ENCODE measurements at regions not wholly inside any gene's neighbourhood (a gene's known extent, or its start where the extent isn't known, plus 50 kb on each side); places are given as distances from the start of the nearest gene placed in this dataset.

DNA sequence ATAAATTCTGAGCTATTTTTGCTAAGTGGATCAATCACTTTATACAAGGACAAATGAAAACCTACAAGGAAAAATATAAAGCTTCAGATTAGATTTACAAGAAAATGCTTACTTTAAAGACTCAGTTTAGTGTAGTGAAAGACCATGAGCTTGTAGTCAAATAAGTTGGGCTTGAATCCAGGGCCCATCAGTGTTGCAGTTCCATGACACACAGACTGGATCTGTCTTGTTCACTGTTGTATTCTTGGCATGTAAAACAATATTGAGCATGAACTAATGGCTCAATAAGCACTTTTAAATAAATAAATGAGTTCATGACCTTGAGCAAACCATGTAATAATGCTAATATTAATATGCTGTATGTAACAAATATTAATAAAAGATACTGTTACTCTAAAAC is 164.6 kb upstream of the KCND2 start:
- Histone ChIP-seq H3K9me3 (ENCODE audit: control insufficient read depth in 4 of 4, insufficient read depth in 3 of 4, low read length in 3 of 4) (peaks cover 0 to 7% (median 3%) of the 10 kb centered on the region in 4 donors), H3K9ac (ENCODE audit: insufficient read depth in 1 of 2, low read length in 2 of 2) (no peak overlapping the region), H3K4me3 (no peak overlapping the region), H3K36me3 (ENCODE audit: control insufficient read depth in 4 of 4, insufficient read depth in 4 of 4, low read length in 4 of 4) (no peaks in the 10 kb centered on the region), H3K27me3 (ENCODE audit: control insufficient read depth in 3 of 3, insufficient read depth in 3 of 3, low read length in 2 of 3) (no peaks in the 10 kb centered on the region), H3K4me1 (ENCODE audit: control insufficient read depth in 5 of 5, insufficient read depth in 5 of 5, low read length in 5 of 5) (peaks cover 0 to 13% (median 0%) of the 10 kb centered on the region in 5 donors), H3K27ac (ENCODE audit: low read depth in 1 of 2, low read length in 1 of 2) (no peak overlapping the region)
- peak; percentile 57 to 93 (median 86) for DNase-seq
- TF ChIP-seq, protein P1, sequence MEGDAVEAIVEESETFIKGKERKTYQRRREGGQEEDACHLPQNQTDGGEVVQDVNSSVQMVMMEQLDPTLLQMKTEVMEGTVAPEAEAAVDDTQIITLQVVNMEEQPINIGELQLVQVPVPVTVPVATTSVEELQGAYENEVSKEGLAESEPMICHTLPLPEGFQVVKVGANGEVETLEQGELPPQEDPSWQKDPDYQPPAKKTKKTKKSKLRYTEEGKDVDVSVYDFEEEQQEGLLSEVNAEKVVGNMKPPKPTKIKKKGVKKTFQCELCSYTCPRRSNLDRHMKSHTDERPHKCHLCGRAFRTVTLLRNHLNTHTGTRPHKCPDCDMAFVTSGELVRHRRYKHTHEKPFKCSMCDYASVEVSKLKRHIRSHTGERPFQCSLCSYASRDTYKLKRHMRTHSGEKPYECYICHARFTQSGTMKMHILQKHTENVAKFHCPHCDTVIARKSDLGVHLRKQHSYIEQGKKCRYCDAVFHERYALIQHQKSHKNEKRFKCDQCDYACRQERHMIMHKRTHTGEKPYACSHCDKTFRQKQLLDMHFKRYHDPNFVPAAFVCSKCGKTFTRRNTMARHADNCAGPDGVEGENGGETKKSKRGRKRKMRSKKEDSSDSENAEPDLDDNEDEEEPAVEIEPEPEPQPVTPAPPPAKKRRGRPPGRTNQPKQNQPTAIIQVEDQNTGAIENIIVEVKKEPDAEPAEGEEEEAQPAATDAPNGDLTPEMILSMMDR (IDR thresholded peaks at IDR 0.05; ENCODE audit: control extremely low read depth, extremely low read depth) = no peak
- no peak for ATAC-seq (ENCODE audit: insufficient read depth, low FRiP score)

DNA sequence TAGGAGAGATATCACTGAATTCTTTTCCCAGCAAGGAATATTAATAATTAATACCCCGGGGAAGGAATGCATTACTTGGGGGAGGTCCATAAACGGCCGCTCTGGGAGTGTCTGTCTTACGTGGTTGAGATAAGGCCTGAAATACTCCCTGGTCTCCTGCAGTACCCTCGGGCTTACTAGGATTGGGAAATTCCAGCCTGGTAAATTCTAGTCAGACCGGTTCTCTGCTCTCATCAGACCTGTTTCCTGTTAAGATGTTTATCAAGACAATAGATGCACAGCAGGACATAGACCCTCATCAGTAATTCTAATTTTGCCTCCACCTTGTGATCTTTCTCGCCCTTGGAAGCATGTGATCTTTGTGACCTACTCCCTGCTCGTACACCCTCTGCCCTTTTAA is 162.8 kb upstream of the KCND2 start:
- Histone ChIP-seq H3K27me3 (ENCODE audit: control insufficient read depth in 3 of 3, insufficient read depth in 3 of 3, low read length in 2 of 3) (no peaks in the 10 kb centered on the region), H3K4me1 (ENCODE audit: control insufficient read depth in 5 of 5, insufficient read depth in 5 of 5, low read length in 5 of 5) (peaks cover 0 to 13% (median 0%) of the 10 kb centered on the region in 5 donors), H3K9me3 (ENCODE audit: control insufficient read depth in 4 of 4, insufficient read depth in 3 of 4, low read length in 3 of 4) (peaks cover 0 to 7% (median 3%) of the 10 kb centered on the region in 4 donors), H3K27ac (ENCODE audit: low read depth in 1 of 2, low read length in 1 of 2) (no peak overlapping the region), H3K9ac (ENCODE audit: insufficient read depth in 1 of 2, low read length in 2 of 2) (no peak overlapping the region), H3K36me3 (ENCODE audit: control insufficient read depth in 4 of 4, insufficient read depth in 4 of 4, low read length in 4 of 4) (no peaks in the 10 kb centered on the region), H3K4me3 (no peak overlapping the region)
- ATAC-seq (ENCODE audit: insufficient read depth, low FRiP score) (no peak), DNase-seq (no peak)
- TF ChIP-seq, protein P1 (IDR thresholded peaks at IDR 0.05; ENCODE audit: control extremely low read depth, extremely low read depth) = no peak
- 67 to 81% methylated on average over 8 of the region's 8 CpGs for WGBS, 2 donors

DNA sequence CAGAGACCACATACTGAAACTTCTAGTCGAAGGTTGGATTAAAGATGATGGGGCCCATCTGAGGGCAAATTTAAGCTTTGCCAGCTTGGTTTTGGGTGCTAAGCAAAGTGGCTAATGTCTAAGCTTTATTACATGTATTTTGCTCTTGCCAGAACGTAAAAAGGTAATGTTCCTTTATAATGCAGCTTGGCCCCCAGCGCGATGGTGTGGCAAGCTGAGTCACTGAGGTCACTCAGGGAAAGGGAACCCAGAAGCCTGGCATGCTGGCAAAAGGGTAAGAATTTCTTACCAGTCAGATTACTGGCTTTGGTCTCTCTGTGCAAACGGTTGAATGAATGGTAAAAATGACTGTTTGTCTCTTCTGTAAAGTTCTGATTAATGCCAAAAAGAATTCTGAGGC is 158.3 kb upstream of the KCND2 start:
- no peaks in the 10 kb centered on the region for H3K27me3 ChIP-seq (ENCODE audit: control insufficient read depth in 3 of 3, insufficient read depth in 3 of 3, low read length in 2 of 3)
- ATAC-seq (ENCODE audit: insufficient read depth, low FRiP score) = no peak
- no peaks in the 10 kb centered on the region for H3K4me1 ChIP-seq (ENCODE audit: control insufficient read depth in 5 of 5, insufficient read depth in 5 of 5, low read length in 5 of 5)
- no peak overlapping the region for H3K9ac ChIP-seq (ENCODE audit: insufficient read depth in 1 of 2, low read length in 2 of 2)
- 81 to 82% methylated on average over 5 of the region's 5 CpGs for WGBS, 2 donors
- peaks cover 0 to 7% (median 3%) of the 10 kb centered on the region in 4 donors for H3K9me3 ChIP-seq (ENCODE audit: control insufficient read depth in 4 of 4, insufficient read depth in 3 of 4, low read length in 3 of 4)
- DNase-seq = no peak
- H3K36me3 ChIP-seq (ENCODE audit: control insufficient read depth in 4 of 4, insufficient read depth in 4 of 4, low read length in 4 of 4) = no peaks in the 10 kb centered on the region
- H3K27ac ChIP-seq (ENCODE audit: low read depth in 1 of 2, low read length in 1 of 2) = no peak overlapping the region
- no peak overlapping the region for H3K4me3 ChIP-seq
- TF ChIP-seq, protein P1 (IDR thresholded peaks at IDR 0.05; ENCODE audit: control extremely low read depth, extremely low read depth) = no peak

DNA sequence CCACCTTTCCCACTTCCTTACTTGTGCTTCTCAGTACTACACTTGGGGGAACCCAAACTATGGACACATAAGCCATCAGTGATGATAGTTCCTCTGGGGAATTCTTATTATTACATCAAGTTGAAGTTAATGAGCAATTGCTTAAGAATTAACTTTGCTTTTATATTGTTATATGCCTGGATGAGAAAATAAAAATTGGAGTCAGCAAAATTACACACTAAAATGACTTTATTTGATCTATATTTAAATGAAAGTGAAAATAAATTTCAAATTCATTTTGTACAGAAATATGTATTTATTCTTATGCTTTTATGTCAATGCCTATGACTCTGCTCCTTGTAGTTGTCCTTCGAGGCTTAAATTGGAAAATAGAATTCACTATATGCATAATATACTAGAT is 149.4 kb upstream of the KCND2 start:
- Histone ChIP-seq H3K4me3 (no peak overlapping the region), H3K36me3 (ENCODE audit: control insufficient read depth in 4 of 4, insufficient read depth in 4 of 4, low read length in 4 of 4) (no peaks in the 10 kb centered on the region), H3K9ac (ENCODE audit: insufficient read depth in 1 of 2, low read length in 2 of 2) (no peak overlapping the region), H3K4me1 (ENCODE audit: control insufficient read depth in 5 of 5, insufficient read depth in 5 of 5, low read length in 5 of 5) (no peaks in the 10 kb centered on the region), H3K27me3 (ENCODE audit: control insufficient read depth in 3 of 3, insufficient read depth in 3 of 3, low read length in 2 of 3) (no peaks in the 10 kb centered on the region), H3K9me3 (ENCODE audit: control insufficient read depth in 4 of 4, insufficient read depth in 3 of 4, low read length in 3 of 4) (no peaks in the 10 kb centered on the region), H3K27ac (ENCODE audit: low read depth in 1 of 2, low read length in 1 of 2) (no peak overlapping the region)
- 79 to 81% methylated on average over 1 of the region's 1 CpG for WGBS, 2 donors
- TF ChIP-seq, protein P1 (IDR thresholded peaks at IDR 0.05; ENCODE audit: control extremely low read depth, extremely low read depth) = no peak
- no peak for ATAC-seq (ENCODE audit: insufficient read depth, low FRiP score)
- no peak for DNase-seq
